ENCODE measurements at regions not wholly inside any gene's neighbourhood (a gene's known extent, or its start where the extent isn't known, plus 50 kb on each side); places are given as distances from the start of the nearest gene placed in this dataset.

GRCh38 chr2:21411741-21412140, 288.0 kb downstream of the TDRD15 start:
- no peak for DNase-seq
- no peaks in the 10 kb centered on the region for H3K27me3 ChIP-seq (replicated peaks; ENCODE audit: control insufficient read depth, insufficient read depth, low read length)
- no peak overlapping the region for H3K4me3 ChIP-seq (ENCODE audit: low read depth, low read length)
- no peaks in the 10 kb centered on the region for H3K4me1 Mint-ChIP-seq (ENCODE audit: low read depth, unreplicated experiment)
- no peaks in the 10 kb centered on the region for H3K27me3 Mint-ChIP-seq (ENCODE audit: insufficient read depth, unreplicated experiment)
- no peaks in the 10 kb centered on the region for H3K36me3 ChIP-seq (ENCODE audit: control insufficient read depth, insufficient read depth, low read length)
- POLR2A ChIA-PET = no interaction called here
- no peak for TF ChIP-seq CTCF (IDR thresholded peaks at IDR 0.05; ENCODE audit: insufficient read depth in 1 of 2, low read depth in 1 of 2, low read length in 1 of 2, severe bottlenecking in 1 of 2, unreplicated experiment in 1 of 2)
- no peak overlapping the region for H3K27ac Mint-ChIP-seq (ENCODE audit: unreplicated experiment)
- CTCF ChIA-PET = no interaction called here
- H3K4me3 Mint-ChIP-seq (ENCODE audit: unreplicated experiment) = no peak overlapping the region
- H3K9me3 ChIP-seq = no peaks in the 10 kb centered on the region
- H3K4me1 ChIP-seq = no peaks in the 10 kb centered on the region
- BruUV-seq (replicated peaks) = no TSS peak
- H3K9me3 Mint-ChIP-seq (ENCODE audit: unreplicated experiment) = peaks cover 23% of the 10 kb centered on the region
- no peaks in the 10 kb centered on the region for H3K36me3 Mint-ChIP-seq (ENCODE audit: insufficient read depth, unreplicated experiment)
- intact Hi-C loops (cut with micrococcal nuclease; ENCODE audit: unreplicated experiment) = no loop called here

GRCh38 chr2:21412944-21413443, 289.2 kb downstream of the TDRD15 start:
- H3K4me3 ChIP-seq (ENCODE audit: low read depth, low read length) = no peak overlapping the region
- ChIA-PET POLR2A (no interaction called here), CTCF (no interaction called here)
- H3K36me3 ChIP-seq (ENCODE audit: control insufficient read depth, insufficient read depth, low read length) = no peaks in the 10 kb centered on the region
- DNase-seq = no peak
- BruUV-seq (replicated peaks) = no TSS peak
- no peak for TF ChIP-seq CTCF (IDR thresholded peaks at IDR 0.05; ENCODE audit: insufficient read depth in 1 of 2, low read depth in 1 of 2, low read length in 1 of 2, severe bottlenecking in 1 of 2, unreplicated experiment in 1 of 2)
- intact Hi-C loops (cut with micrococcal nuclease; ENCODE audit: unreplicated experiment) = no loop called here
- no peaks in the 10 kb centered on the region for H3K4me1 ChIP-seq
- peaks cover 23% of the 10 kb centered on the region for H3K9me3 Mint-ChIP-seq (ENCODE audit: unreplicated experiment)
- H3K9me3 ChIP-seq = no peaks in the 10 kb centered on the region
- no peak overlapping the region for H3K4me3 Mint-ChIP-seq (ENCODE audit: unreplicated experiment)
- no peaks in the 10 kb centered on the region for H3K27me3 Mint-ChIP-seq (ENCODE audit: insufficient read depth, unreplicated experiment)
- no peaks in the 10 kb centered on the region for H3K36me3 Mint-ChIP-seq (ENCODE audit: insufficient read depth, unreplicated experiment)
- H3K27ac Mint-ChIP-seq (ENCODE audit: unreplicated experiment) = no peak overlapping the region
- no peaks in the 10 kb centered on the region for H3K27me3 ChIP-seq (replicated peaks; ENCODE audit: control insufficient read depth, insufficient read depth, low read length)
- no peaks in the 10 kb centered on the region for H3K4me1 Mint-ChIP-seq (ENCODE audit: low read depth, unreplicated experiment)

GRCh38 chr2:21415234-21415633, 291.5 kb downstream of the TDRD15 start:
- Histone ChIP-seq H3K27me3 (replicated peaks; ENCODE audit: control insufficient read depth, insufficient read depth, low read length) (no peaks in the 10 kb centered on the region), H3K4me1 (no peaks in the 10 kb centered on the region), H3K4me3 (ENCODE audit: low read depth, low read length) (no peak overlapping the region), H3K36me3 (ENCODE audit: control insufficient read depth, insufficient read depth, low read length) (no peaks in the 10 kb centered on the region), H3K9me3 (no peaks in the 10 kb centered on the region)
- Mint-ChIP-seq H3K9me3 (ENCODE audit: unreplicated experiment) (peaks cover 15% of the 10 kb centered on the region), H3K4me1 (ENCODE audit: low read depth, unreplicated experiment) (no peaks in the 10 kb centered on the region), H3K36me3 (ENCODE audit: insufficient read depth, unreplicated experiment) (no peaks in the 10 kb centered on the region), H3K27me3 (ENCODE audit: insufficient read depth, unreplicated experiment) (no peaks in the 10 kb centered on the region), H3K4me3 (ENCODE audit: unreplicated experiment) (no peak overlapping the region), H3K27ac (ENCODE audit: unreplicated experiment) (no peak overlapping the region)
- TF ChIP-seq CTCF (IDR thresholded peaks at IDR 0.05; ENCODE audit: insufficient read depth in 1 of 2, low read depth in 1 of 2, low read length in 1 of 2, severe bottlenecking in 1 of 2, unreplicated experiment in 1 of 2) = peak in 1 of 2 experiments; percentile 42
- peak in 1 of 2 experiments; percentile 37 for DNase-seq
- no TSS peak for BruUV-seq (replicated peaks)
- ChIA-PET POLR2A (no interaction called here), CTCF (no interaction called here)
- intact Hi-C loops (cut with micrococcal nuclease; ENCODE audit: unreplicated experiment) = no loop called here

All from Caco-2 (cell line).